ENCODE measurements at regions not wholly inside any gene's neighbourhood (a gene's known extent, or its start where the extent isn't known, plus 50 kb on each side); places are given as distances from the start of the nearest gene placed in this dataset.

DNA sequence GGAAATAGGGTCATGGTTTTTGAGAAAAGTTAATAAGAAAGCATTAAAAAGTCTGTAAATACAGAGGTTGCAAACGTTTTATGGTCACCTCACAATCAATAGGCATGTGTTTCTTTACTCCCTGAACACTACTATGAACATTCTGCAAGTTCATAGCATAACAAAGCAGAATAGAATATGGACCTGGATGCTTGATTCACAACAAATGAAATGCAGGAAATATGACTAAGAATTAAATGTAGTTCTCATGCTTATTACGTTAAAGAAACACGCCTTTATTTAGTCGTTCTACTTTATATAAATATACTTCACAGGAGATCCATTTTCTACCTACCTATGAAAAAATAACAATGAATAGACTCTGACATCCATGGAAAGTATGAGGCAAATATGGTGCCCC lies 344.0 kb downstream of the KCTD12 start:
- ChIA-PET CTCF (no interaction called here), POLR2A (no interaction called here)
- ATAC-seq (ENCODE audit: low read depth) = no peak
- TF ChIP-seq, protein P1, sequence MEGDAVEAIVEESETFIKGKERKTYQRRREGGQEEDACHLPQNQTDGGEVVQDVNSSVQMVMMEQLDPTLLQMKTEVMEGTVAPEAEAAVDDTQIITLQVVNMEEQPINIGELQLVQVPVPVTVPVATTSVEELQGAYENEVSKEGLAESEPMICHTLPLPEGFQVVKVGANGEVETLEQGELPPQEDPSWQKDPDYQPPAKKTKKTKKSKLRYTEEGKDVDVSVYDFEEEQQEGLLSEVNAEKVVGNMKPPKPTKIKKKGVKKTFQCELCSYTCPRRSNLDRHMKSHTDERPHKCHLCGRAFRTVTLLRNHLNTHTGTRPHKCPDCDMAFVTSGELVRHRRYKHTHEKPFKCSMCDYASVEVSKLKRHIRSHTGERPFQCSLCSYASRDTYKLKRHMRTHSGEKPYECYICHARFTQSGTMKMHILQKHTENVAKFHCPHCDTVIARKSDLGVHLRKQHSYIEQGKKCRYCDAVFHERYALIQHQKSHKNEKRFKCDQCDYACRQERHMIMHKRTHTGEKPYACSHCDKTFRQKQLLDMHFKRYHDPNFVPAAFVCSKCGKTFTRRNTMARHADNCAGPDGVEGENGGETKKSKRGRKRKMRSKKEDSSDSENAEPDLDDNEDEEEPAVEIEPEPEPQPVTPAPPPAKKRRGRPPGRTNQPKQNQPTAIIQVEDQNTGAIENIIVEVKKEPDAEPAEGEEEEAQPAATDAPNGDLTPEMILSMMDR (IDR thresholded peaks at IDR 0.05) = no peak
- DNase-seq = no peak
- Mint-ChIP-seq H3K27ac (no peak overlapping the region), H3K36me3 (ENCODE audit: low read depth) (no peaks in the 10 kb centered on the region), H3K27me3 (no peaks in the 10 kb centered on the region), H3K4me1 (no peaks in the 10 kb centered on the region), H3K4me3 (no peak overlapping the region), H3K9me3 (peaks cover 9% of the 10 kb centered on the region)
- intact Hi-C loops (cut with micrococcal nuclease) = no loop called here

DNA sequence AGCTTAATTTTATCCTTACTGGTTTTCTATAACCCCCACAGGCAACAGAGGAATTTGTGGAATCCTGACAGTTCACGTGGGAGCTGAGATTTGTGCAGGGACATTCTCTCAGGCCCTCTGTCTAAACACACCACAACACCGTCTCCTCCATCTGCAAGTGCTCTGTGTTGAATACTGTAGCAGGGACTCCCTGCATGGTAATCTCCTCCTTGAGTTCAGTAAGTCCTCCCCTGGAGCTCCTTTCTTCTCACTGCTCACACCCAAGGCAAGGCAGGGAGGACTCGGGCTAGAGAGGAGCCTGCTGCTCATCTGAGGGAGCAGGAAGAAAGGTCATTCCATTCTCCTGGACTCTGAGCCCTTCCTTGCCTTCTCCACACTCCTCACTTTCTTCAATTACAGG lies 348.2 kb downstream of the KCTD12 start:
- no peaks in the 10 kb centered on the region for H3K36me3 Mint-ChIP-seq (ENCODE audit: low read depth)
- peaks cover 2% of the 10 kb centered on the region for H3K9me3 Mint-ChIP-seq
- H3K4me1 Mint-ChIP-seq = no peaks in the 10 kb centered on the region
- CTCF ChIA-PET = no interaction called here
- ATAC-seq (ENCODE audit: low read depth) (no peak), DNase-seq (no peak)
- intact Hi-C loops (cut with micrococcal nuclease) = no loop called here
- TF ChIP-seq, protein P1 (IDR thresholded peaks at IDR 0.05) = no peak
- POLR2A ChIA-PET = no interaction called here
- H3K4me3 Mint-ChIP-seq = no peak overlapping the region
- H3K27me3 Mint-ChIP-seq = no peaks in the 10 kb centered on the region
- no peak overlapping the region for H3K27ac Mint-ChIP-seq

DNA sequence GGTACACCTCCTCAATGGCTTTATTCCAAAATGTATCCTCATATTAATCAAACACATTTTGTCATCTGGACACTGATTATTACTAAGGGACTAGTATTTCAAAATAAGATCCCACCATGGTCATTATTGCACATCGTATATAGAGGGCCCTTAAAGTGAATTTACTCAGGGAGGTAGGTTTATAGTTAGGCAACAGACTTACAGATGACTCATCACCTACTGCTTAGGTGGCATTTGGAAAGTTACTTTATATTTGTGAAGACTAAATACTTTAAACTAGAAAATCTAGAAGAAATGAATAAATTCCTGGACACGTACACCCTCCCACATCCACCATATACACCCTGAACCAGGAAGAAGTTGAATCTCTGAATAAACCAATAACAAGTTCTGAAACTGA lies 353.0 kb downstream of the KCTD12 start:
- Mint-ChIP-seq H3K27ac (no peak overlapping the region), H3K4me1 (no peaks in the 10 kb centered on the region), H3K4me3 (no peak overlapping the region), H3K27me3 (no peaks in the 10 kb centered on the region), H3K36me3 (ENCODE audit: low read depth) (no peaks in the 10 kb centered on the region), H3K9me3 (peaks cover 2% of the 10 kb centered on the region)
- CTCF ChIA-PET = no interaction called here
- TF ChIP-seq, protein P1 (IDR thresholded peaks at IDR 0.05) = no peak
- POLR2A ChIA-PET = no interaction called here
- intact Hi-C loops (cut with micrococcal nuclease) = no loop called here
- no peak for ATAC-seq (ENCODE audit: low read depth)
- DNase-seq = no peak

DNA sequence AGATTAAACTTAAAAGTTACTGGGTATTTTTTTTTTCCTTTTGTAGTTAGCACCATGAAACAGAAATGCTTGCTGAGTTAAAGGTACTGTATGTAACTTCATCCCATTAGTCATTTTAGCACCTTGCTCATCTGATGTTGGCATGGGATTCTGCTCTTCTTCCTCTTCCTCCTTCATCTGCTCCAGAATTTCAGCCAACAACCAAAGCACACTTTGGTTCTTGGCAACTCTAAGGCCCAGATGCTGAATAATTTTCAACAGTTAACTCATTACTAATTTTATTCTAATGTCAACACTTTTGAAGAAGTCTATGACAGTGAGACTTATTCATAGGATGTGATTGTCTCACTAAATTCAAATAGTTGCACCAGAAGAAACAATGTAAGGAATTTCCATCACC lies 359.2 kb downstream of the KCTD12 start:
- ATAC-seq (ENCODE audit: low read depth) (no peak), DNase-seq (no peak)
- ChIA-PET POLR2A (no interaction called here), CTCF (no interaction called here)
- Mint-ChIP-seq H3K27ac (no peak overlapping the region), H3K9me3 (no peaks in the 10 kb centered on the region), H3K36me3 (ENCODE audit: low read depth) (no peaks in the 10 kb centered on the region), H3K4me3 (no peak overlapping the region), H3K27me3 (no peaks in the 10 kb centered on the region), H3K4me1 (no peaks in the 10 kb centered on the region)
- TF ChIP-seq, protein P1 (IDR thresholded peaks at IDR 0.05) = no peak
- intact Hi-C loops (cut with micrococcal nuclease) = no loop called here

DNA sequence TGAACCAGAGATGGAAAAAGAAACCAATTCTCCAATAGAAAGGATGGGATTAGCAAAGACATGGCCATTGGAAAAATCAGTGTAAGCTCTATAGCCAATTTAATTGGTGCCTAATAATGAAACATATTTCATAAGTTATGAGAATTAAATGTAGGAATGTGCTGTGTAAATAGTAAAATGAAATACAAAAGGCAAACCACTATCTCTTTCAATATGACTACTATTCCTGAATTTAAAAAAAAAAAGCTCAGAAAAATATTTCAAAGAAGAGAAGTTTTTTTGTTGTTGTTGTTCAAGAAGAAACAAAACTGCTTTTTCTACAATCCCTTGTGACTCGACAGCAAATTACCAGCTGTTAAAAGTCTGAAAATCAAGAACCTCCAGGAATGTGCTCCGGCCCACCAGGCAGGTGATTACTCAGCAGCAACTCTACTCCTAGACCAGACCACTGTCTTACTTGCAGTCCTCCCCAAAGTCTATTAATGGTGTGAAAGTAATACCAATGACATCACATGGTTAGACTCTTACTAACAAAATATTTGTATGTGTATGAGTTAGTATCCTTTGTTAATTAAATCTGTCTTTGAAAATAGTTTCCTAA lies 362.4 kb downstream of the KCTD12 start:
- H3K4me1 Mint-ChIP-seq = no peaks in the 10 kb centered on the region
- POLR2A ChIA-PET = no interaction called here

More for the DNA sequence above, 362.4 kb downstream of the KCTD12 start:
- CTCF ChIA-PET = no interaction called here
- TF ChIP-seq, protein P1 (IDR thresholded peaks at IDR 0.05) = no peak
- DNase-seq (no peak), ATAC-seq (ENCODE audit: low read depth) (no peak)
- H3K9me3 Mint-ChIP-seq = peaks cover 2% of the 10 kb centered on the region
- H3K27ac Mint-ChIP-seq = no peak overlapping the region
- H3K27me3 Mint-ChIP-seq = peaks cover 2% of the 10 kb centered on the region
- intact Hi-C loops (cut with micrococcal nuclease) = no loop called here
- no peaks in the 10 kb centered on the region for H3K36me3 Mint-ChIP-seq (ENCODE audit: low read depth)
- H3K4me3 Mint-ChIP-seq = no peak overlapping the region
